GM21529 (cell line): ENCODE measurements at regions not wholly inside any gene's neighbourhood (a gene's known extent, or its start where the extent isn't known, plus 50 kb on each side); places are given as distances from the start of the nearest gene placed in this dataset.

Experiments used
- ATAC-seq: cut with Tn5 transposase; IDR thresholded peaks from one replicate; pipeline ENCODE4 v1.9.1; 2021; ENCODE audit not compliant: unreplicated experiment

DNA sequence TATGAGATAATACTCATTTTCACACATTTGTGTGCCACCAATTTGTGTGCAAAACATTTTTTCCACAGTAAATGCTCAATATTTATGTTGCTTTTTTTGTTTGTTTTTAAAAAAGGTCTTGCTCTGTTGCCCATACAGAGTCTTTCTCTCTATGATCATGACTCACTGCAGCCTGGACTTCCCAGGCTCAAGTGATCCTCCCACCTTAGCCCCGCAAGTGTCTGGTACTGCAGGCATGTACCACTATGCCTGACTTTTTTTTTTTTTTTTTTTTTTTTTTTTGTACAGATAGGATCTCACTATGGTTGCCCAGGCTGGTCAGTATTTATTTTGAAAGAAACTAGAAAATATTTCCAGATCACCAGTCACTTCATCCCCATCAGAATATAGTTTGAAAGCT, 297.8 kb upstream of the GYPC start:
- no peak for ATAC-seq

DNA sequence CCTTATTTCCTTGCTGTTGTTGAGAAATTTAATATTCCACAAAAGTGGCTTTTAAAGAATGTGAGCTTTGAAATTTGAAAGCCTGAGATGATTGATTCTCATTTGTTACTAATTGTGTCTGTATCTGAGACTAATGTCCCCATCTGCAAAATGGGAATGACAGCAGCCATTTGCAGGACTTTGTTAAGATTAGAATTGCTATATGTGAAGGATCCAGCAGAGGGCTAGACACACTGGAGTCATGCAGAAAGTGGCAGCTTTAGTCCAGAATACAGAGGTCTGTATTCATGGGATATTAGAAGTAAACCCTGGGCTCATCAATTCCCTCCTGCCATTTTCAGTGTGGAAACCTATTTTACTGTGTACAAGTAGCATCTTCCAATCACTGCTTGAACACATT, 296.5 kb upstream of the GYPC start:
- peak; percentile 81 for ATAC-seq

DNA sequence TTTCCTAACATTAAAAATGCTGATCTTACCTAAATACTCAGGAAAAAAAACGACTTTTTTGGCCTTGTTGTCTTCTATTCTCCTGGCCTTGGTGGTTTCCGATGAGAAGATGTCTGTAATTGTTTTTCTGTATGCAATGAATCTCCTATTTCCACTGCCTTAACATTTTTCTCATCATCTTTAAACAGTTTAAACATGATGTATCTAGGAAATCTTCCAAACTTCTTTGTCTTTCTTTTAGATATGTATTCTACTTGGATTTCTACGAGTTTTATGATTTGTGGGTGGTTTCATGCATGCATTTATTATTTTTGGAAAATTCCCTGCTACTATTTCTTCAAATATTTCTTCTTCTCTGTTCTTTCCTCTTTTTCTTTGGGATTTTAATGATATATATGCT, 288.6 kb upstream of the GYPC start:
- no peak for ATAC-seq

DNA sequence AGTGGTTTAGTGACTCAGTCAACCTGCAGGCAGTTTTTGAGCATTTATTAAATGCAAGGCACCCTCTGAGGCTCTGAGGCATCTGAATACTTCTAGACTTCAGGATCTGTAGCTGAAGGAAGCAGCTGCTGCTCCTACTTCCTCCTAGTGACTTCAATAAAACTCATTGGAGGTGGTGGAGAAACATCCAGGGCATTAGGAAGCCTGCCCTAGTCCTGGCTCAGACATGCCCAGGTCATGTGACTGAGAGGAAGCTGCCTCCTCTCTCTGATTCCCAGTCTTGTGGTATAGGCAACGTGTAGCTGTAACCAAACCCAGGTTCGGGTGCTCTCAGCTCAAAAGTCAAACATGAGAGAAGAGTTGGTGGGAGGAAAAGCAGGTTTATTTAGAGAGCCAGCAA, 287.2 kb upstream of the GYPC start:
- no peak for ATAC-seq

DNA sequence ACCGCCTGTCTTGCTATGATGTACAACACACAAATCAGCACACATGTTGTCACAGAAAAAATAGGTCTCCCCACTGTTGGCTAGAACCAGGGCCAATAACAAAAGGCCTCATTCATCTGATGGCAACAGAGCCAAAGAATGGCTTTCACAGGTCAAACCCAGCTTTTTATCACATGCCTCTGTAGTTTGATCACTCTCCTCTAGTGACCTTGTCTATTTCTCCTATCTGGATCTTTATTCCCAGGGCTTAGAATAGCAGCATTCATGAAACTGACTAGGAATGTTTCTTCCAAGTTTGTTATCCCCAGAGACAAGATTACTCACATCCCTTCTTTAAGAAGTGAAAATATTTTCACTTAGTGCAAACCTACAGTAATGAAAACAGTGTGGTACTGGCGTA, 285.8 kb upstream of the GYPC start:
- no peak for ATAC-seq

DNA sequence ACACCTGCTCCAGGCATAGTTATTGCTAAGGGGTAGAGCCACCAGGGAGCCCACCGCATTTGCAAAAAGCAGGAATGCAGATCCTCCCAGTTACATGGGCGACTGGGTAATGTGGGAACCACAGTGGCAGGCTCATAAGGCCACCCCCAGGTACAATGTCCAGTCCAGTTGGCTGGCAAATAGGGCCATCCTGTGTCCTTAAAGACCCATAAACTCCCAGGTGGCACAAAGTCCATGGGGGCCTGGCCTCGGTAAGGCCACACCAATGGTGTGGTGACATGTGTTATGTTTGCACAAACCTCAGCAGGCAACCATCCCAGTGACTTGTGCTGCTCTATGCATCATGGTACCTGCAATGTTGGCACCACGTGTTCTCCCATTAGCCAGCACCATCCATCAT, 283.6 kb upstream of the GYPC start:
- no peak for ATAC-seq

DNA sequence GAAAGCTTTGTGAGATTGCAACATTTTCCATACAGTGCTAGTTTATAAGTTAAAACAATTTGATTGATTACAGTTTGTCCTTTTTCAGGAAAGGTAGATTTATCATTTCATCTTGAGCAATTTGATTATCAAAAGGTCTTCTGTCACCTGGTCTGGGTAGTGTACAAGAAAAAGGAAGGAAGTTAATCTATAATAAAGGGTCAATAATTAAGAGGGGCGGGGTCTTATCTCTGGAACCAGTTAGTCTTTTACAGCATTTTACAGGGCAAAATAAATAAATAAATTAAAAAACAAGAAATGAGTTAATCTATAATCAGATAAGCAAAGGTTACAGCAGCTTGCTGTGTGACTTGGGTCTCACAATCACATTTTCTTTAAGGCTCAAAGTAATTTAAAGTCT, 277.8 kb upstream of the GYPC start:
- no peak for ATAC-seq

DNA sequence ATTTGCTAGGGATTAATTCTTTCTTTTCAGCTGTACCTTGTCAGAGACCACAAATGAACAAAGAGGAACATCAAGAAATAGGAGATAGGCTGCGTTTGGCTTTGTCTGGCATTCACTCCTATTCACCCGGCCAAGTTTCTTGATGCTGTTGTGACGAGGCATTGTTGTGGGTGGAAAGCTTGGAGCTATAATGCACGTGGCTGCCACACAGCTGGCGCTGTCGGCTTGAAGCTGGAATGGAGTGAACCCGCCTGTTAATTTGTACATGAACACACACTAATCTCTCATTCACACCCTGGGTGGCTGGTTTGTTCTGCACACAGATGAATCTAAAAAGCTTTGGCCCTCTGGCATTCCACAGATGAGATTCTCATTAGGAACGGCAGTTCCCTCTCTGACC, 274.9 kb upstream of the GYPC start:
- no peak for ATAC-seq

DNA sequence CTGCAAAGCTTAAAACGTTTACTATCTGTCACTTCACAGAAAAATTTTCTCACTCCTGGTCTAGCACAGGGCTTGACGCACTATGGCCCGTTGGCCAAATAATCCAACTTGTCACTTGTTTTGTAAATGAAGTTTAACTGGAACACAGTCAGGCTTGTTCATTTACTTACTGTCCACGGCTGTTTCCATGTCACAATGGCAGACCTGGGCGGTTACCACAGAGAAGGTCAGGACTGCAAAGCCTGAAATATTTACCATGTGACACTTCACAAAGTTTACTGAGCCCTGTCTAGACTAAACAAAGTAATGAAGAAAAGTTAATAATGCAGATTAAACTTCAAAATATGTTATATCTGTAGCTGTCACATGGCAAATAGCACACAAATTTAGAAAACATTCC, 273.0 kb upstream of the GYPC start:
- ATAC-seq = no peak

DNA sequence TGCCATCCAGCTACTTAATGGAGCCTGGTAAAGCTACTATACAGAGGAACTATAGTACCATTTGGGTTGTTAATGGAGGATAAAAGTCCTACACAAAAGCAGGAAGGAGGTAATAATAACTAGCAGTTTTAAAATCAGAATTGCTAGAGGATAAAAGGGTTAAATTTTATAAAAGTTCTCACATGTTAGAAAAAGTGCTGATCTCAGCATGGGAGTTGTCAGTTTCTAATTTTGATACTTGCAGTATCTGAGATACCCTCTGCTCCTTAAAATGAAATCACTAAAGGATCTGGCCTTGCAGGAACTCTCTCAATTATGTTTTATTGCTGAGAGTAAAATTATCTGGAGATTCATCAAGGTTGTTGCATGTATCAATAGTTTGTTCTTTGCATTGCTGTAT, 272.2 kb upstream of the GYPC start:
- no peak for ATAC-seq

DNA sequence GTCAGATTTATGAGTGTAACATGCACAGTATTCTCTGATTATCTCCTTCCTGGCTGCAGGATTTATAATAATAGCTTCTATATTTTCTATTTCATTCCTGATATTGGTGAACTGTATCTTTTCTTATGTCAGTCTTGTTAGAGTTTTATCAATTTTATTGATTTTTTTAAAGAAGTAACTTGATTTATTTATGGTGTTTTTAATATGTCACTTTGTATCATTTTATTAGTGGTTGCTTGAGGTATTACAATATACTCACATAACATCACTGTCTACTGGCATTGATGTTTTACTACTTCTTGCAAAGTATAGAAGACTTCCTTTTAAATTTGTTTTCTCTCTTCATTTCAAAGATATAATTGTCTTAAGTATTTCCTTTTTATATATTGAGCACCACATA, 270.5 kb upstream of the GYPC start:
- ATAC-seq = no peak

DNA sequence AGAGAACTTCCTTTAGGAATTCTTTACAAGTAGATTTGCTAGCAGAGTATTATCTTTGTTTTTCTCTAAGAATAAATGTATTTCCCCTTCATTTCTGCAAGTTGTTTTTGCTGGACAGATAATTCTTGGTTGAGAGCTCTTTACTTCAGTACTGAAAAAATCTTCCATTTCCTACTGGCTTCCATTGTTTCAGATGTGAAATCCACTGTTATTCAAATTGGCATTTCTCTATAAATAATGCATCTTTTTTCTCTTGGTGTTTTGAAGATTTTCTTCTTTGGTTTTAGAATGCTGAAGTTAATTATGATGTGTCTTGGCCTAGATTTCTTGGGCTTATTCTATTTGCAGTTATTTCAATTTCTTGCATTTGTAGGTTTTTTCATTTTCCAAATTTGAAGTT, 270.0 kb upstream of the GYPC start:
- ATAC-seq = no peak

DNA sequence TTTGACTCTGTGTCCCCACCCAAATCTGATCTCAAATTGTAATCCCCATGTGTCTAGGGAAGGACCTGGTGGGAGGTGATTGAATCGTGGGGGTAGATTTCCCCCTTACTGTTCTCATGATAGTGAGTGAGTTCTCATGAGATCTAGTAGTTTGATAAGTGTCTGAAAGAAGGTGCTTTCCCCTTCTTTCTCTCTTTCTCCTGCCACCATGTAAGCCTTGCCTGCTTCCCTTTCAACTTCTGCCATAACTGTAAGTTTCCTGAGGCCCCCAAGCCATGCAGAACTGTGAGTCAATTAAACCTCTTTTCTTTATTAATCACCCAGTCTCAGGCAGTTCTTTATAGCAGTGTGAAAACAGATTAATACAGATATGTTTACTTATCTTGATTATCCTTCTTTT, 266.5 kb upstream of the GYPC start:
- ATAC-seq = no peak

DNA sequence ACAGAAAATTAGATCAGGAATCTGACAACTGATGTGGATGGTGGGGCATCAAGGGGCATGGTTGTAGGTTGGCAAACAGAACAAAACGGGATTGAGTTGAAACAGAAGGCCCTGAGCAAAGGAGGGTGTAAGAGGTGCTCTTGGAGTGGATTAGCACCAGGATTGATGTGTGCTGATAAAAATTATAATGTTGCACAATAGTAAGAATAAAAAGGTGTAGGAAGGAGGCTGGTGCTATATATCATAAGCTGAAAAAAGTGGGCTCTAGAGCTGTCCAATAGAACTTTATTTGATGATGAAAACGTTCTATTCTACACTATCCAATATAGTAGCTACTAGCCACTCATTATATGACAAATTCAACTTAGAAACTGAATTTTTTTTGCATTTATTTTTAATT, 263.1 kb upstream of the GYPC start:
- ATAC-seq = no peak

DNA sequence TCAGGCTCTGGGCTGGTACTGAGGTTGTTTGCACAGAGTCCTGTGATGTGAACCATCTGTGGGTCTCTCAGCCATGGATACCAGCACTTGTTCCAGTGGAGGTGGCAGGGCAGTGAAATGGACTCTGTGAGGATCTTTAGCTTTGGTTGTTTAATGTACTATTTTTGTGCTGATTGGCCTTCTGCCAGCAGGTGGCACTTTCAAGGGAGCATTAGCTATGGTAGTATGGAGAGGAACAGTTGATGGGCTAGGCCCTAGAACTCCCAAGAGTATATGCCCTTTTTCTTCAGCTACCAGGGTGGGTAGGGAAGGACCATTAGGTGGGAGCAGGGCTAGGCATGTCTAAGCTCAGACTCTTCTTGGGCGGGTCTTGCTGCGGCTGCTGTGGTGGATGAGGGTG, 257.0 kb upstream of the GYPC start:
- no peak for ATAC-seq

DNA sequence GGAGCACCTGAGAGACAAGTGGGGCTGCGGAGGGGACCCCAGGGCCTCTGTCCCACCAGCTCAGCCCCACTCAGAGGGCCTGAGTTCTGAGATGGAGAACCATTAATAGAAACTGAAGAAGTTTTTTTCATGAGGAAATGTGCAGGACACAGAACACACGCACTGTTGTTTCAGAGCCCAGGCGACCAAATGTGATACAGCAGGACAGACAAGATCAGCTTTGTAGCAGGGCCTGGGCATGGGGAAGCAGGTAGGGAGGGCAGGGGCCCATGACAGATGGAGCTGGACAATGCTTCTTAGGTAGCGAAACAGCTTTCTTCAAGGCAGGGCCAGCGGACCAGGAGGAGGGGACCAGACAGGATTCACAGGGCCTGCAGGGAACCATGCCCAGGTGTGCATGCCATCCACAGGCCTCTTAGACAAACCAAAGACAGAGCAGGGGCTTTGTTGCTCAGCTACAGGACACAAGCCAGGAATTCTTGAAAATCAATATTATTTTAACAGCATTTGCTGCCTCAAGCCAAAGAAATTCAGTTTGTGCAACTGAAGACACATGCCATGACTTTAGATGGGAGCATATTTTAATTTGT, 252.8 kb upstream of the GYPC start:
- ATAC-seq = no peak

DNA sequence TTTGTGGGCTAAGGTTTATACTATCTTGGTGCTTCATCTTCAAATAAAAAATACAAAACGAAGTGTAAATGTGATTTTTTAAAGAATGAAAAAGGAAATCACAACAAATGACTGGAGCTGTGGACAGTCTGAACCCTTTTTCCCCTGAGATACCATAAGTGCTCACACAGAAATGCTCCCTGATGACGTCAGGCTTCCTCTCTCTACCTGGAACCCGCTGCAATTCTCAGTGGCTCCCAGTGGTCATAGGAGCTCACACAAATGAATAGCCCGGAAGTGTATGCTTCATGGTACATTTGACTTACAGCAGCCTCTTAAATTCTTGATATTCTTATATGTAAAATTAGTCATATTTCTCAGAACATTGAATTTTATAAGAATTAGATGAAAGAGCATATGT, 249.7 kb upstream of the GYPC start:
- ATAC-seq = no peak

DNA sequence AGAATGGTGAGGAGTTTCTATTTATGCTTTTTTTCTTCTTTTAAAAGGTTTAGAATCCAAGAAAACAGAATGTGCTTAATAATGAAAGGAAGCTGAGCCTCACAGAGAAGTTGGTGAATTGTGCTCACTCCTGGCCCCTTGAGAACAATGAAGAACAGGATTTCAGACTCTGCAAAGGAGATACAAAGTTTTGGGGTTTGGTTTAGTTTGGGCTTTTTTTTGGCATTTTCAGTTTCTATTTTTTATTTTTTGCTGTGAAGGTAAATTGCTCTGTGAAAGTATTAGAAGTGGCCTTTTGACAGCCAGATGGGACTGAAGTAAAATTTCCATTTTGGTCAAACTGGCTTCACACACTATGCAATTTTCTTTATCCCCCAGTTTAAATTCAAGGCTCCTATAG, 247.3 kb upstream of the GYPC start:
- ATAC-seq = no peak

DNA sequence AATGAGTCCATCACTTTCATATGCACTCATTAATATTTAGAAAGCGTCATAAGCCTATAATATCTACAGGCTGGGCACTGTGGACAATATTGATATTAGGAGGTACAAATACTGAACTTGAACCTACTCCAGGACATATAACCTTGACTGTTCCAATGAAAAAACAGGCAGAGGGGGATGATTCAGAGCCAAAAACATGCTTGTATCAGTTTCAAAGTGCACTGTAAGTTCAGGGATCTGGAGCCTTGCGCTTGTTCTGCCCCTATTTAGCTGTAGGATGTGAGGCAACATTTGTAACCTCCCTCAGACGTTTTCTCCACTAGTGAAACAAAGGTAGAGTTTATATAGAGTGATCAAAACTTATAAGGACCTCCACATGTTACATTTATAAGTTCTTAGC, 246.1 kb upstream of the GYPC start:
- ATAC-seq = no peak

DNA sequence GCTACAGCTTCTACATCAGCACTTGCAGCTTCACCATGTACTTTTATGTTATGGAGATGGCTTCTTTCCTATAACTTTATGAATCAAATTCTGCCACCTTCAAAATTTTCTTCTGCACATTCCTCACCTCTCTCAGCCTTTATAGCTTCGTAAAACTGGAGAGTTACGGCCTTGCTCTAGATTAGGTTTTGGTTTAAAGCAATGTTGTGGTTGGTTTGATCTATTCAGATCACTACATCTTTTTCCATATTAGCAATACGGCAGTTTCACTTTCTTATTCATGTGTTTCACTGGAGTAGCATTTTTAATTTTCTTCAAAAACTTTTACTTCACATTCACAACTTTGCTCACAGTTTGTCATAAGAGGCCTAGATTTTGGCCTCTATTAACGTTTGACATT, 242.9 kb upstream of the GYPC start:
- peak; percentile 75 for ATAC-seq

DNA sequence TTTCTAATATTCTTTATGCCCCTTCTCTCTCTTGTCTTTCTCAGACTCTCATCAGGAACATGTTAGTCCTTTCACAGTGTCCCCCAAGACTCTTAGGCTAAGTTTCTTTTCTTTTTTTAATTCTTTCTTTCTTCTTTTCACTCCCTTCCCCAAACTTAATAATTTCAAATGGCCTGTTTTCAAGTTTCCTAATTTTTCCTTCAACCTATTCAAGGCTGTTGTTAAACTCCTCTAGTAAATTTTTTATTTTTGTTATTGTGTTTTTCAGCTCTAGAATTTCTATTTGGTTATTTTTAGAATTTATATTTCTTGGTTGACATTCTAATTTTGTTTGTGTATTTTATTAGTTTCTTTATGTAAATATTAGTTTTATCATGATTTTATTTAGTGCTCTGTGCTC, 236.6 kb upstream of the GYPC start:
- ATAC-seq = no peak

DNA sequence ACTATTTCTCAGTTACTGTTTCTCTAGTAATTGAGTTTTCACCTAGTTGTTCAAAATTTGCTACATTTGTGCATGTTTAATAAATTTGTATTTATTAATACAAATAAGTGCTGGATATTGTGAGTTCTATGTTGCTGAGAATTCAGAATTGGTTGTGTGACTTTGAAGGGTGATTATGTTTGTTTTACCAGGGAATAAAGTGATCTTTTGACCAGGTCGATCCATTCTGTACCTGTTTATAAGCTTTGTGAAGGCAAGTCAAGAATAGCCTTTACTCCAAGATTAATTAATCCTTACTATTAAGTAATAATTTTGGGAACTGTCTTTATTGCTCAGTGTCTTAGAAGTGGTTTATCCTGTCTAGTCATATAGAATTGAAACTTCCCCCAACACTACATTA, 230.0 kb upstream of the GYPC start:
- ATAC-seq = no peak

DNA sequence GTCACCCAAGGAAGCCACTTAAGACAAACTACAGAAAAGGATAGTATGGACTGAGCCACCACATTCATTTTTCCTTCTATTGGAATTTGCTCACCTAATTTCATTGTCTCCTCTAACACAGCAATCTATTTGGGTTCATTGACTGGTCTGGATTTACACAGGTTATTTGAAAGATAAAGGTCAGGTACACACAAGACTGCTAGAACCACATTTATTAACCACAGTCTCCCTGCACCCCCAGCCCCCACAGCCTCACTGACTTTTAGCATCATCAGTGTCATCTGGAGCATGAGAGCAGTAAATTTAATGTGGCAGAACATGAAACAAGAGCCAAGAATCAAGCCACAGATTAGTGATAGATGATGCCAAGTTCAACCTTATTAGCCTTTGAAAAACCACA, 226.9 kb upstream of the GYPC start:
- no peak for ATAC-seq

DNA sequence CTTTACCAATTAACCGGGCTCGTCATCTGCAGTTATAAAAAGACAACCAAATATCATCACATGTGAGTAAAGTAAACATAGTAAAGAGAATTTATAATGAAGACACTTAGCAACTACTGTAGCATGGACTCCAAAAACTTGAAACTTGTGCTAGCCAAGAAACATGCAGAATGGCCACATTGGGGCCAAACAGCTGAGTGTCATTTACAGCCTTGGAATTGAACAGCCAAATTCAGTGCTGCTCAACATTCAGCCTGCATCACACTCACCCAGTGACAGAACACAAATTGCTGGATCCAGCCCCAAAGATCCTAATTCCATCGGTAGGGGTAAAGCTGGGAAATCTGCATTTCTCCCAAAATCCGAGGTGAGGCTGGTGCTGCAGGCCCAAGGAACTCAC, 224.8 kb upstream of the GYPC start:
- no peak for ATAC-seq
